Choroid plexus epithelial cell (primary cell): ENCODE measurements at regions not wholly inside any gene's neighbourhood (a gene's known extent, or its start where the extent isn't known, plus 50 kb on each side); places are given as distances from the start of the nearest gene placed in this dataset.
A peak's percentile ranks its signal among the peaks of the same experiment; 100 is the strongest.
"Not testable (repeated sequence)": the region's sequence is repeated elsewhere in the genome, so short reads cannot be mapped to it uniquely, and the experiment has no call there.

Experiments
- DNase-seq: peaks from one replicate; pipeline ENCODE4 v3.0.0-alpha.2; 2010; ENCODE audit warnings: low read depth
- H3K4me3 ChIP-seq: 2 replicates; pipeline ENCODE4 v1.5.1; 2011; ENCODE audit warnings: low read depth, mild to moderate bottlenecking, control low read depth, low read length, moderate library complexity
- TF ChIP-seq, protein P1 (sequence below): conservative IDR thresholded peaks from 2 replicates; pipeline ENCODE4 v1.5.1; 2011; ENCODE audit warnings: low read depth, mild to moderate bottlenecking, control low read depth, inconsistent platforms, low read length, moderate library complexity

DNA sequence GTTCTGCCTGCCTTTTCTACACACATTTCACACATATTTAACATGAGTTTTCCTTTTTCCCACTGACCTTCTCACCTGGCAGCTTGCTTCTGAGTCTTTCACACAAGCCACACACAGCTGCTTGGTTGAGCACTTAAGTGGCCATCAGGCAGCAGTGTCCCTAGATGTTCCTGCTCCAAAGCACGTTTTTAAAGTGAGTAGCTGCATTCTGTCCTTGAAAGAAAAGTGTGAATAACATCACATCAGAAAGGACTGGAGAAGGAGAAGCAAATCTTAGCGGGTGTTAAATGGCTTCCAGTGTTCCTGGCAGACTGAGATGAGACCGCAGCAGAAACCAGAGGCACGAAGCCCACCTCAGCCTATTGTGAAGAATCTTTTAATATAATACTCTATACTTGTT is 209.2 kb upstream of the IRX4 start:
- TF ChIP-seq, protein P1, sequence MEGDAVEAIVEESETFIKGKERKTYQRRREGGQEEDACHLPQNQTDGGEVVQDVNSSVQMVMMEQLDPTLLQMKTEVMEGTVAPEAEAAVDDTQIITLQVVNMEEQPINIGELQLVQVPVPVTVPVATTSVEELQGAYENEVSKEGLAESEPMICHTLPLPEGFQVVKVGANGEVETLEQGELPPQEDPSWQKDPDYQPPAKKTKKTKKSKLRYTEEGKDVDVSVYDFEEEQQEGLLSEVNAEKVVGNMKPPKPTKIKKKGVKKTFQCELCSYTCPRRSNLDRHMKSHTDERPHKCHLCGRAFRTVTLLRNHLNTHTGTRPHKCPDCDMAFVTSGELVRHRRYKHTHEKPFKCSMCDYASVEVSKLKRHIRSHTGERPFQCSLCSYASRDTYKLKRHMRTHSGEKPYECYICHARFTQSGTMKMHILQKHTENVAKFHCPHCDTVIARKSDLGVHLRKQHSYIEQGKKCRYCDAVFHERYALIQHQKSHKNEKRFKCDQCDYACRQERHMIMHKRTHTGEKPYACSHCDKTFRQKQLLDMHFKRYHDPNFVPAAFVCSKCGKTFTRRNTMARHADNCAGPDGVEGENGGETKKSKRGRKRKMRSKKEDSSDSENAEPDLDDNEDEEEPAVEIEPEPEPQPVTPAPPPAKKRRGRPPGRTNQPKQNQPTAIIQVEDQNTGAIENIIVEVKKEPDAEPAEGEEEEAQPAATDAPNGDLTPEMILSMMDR: no peak
- no peak overlapping the region for H3K4me3 ChIP-seq

DNA sequence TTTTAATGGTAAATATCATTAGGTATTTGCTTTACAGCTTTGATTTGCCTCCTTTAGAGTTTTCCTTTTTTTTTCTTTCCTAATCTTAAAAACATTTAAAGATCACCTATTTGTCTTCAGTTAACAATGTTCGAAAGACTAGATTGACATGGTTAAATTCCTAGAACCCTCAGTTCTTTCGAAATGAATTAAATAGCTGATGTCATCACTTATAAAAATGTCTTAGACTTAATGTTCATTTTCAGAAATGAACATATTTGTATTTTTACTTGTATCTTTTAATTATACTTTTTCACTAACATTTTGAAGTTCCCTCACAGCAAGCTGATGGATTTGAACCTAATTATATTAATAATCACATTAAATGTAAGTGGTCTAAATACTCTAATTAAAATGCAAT is 205.3 kb upstream of the IRX4 start:
- no peak overlapping the region for H3K4me3 ChIP-seq
- TF ChIP-seq, protein P1: no peak
- no peak for DNase-seq

More for the DNA sequence above, 209.2 kb upstream of the IRX4 start:
- DNase-seq: no peak

DNA sequence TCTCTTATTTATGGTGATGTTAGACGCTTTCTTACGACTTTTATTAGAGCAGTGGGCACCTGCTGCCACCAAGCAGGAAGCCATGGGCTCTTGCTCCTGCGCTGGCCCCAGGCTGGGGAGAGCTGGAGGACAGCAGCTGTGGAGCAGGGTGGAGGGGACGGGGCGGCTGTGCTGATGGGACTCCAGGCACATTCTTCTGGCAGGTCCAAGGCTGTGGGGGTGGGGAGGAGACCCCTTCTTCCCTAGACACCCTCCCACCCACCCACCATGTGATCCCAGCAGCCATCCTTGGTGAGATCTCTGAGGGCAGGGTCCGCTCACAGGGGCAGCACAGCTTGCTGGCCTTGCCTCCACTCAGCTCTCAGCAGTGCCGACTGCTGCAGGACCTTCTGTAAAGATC is 192.6 kb upstream of the IRX4 start:
- TF ChIP-seq, protein P1: no peak
- H3K4me3 ChIP-seq: no peak overlapping the region
- DNase-seq: no peak

DNA sequence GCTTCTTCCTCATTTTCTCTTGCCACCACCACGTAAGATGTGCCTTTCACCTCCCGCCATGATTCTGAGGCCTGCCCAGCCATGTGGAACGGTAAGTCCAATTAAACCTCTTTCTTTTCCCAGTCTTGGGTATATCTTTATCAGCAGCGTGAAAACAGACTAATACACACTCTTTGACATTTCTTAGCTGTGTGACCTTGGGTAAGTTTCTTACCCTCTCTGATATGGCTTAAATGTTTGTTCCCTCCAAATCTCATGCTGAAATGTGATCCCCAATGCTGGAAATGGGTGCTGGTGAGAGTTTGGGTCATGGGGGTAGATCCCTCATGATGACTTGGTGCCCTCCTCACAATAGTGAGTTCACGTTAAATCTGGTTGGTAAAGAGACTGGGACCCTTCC is 188.8 kb upstream of the IRX4 start:
- no peak overlapping the region for H3K4me3 ChIP-seq
- no peak for DNase-seq
- TF ChIP-seq, protein P1: no peak

DNA sequence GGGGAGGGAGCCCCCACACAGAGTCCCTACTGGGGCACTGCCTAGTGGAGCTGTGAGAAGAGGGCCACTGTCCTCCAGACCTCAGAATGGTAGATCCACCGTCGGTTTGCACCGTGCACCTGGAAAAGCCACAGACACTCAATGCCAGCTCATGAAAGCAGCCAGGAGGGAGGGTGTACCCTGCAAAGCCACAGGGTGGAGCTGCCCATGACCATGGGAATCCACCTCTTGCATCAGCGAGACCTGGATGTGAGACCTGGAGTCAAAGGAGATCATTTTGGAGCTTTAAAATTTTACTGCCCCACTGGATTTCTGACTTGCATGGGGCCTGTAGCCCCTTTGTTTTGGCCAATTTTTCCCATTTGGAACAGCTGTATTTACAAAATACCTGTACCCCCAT is 188.1 kb upstream of the IRX4 start:
- TF ChIP-seq, protein P1: peak; percentile 34
- H3K4me3 ChIP-seq: not testable (repeated sequence)
- DNase-seq: peak; percentile 50

DNA sequence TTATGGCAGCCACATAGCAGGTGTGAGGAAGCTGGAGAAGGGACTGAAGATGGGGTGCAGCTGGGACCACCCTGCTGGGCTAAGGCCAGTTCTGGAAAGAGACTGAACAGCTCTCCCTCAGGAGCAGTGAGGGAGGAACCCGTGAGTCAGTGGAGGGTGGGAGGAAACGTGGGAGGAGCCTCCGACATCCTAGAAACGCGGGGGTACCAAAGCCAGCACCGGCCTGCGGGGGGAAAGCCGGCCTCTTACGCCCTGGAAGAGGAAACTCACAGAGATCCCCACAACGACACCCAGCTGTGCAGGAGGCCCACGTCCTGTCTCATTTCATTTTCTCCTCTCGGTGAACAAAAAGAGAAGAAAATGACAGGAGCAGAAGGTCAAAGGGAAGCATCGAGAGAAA is 185.8 kb upstream of the IRX4 start:
- TF ChIP-seq, protein P1: no peak
- DNase-seq: no peak
- H3K4me3 ChIP-seq: no peak overlapping the region

DNA sequence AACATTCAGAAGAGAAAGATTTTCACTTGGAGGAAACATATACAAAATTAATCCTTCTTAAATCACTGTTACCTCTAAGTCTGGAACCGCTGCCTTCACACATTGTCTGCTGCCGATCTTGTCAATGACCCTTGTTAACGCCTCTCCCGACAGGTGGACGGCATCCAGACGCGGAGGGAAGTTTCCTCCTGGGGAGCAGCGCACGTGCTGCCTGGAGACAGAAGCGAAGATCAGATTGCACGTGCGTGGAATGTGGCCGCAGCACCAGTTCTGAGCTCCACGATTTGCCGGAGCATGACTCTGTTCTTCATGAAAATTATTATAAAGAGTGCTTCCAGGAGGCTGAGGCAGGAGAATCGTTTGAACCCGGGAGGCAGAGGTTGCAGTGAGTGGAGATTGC is 183.6 kb upstream of the IRX4 start:
- DNase-seq: no peak
- no peak overlapping the region for H3K4me3 ChIP-seq
- TF ChIP-seq, protein P1: no peak

DNA sequence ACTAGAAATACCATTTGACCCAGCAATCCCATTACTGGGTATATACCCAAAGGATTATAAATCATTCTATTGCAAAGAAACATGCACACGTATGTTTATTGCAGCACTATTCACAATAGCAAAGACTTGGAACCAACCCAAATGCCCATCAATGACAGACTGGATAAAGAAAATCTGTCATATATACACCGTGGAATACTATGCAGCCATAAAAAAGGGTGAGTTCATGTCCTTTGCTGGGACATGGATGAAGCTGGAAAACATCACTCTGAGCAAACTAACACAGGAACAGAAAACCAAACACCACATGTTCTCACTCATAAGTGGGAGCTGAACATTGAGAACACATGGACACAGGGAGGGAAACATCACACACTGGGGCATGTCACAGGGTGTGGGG is 180.7 kb upstream of the IRX4 start:
- not testable (repeated sequence) for DNase-seq, H3K4me3 ChIP-seq
